Adipocyte (in vitro differentiated cells): ENCODE measurements at regions not wholly inside any gene's neighbourhood (a gene's known extent, or its start where the extent isn't known, plus 50 kb on each side); places are given as distances from the start of the nearest gene placed in this dataset.
"Not testable (repeated sequence)": the region's sequence is repeated elsewhere in the genome, so short reads cannot be mapped to it uniquely, and the experiment has no call there.

Source experiments
- DNase-seq: peaks from one replicate; pipeline ENCODE4 v3.0.0-alpha.2; 2015; ENCODE audit warnings: low read depth
- H3K27me3 ChIP-seq: replicated peaks from 2 replicates; pipeline ENCODE4 v1.7.0; 2013; ENCODE audit warnings: mild to moderate bottlenecking, low read length, moderate library complexity; ENCODE audit not compliant: control insufficient read depth, insufficient read depth
- H3K36me3 ChIP-seq: 2 replicates; pipeline ENCODE4 v1.7.0; 2013; ENCODE audit warnings: low read length, mild to moderate bottlenecking, moderate library complexity; ENCODE audit not compliant: control insufficient read depth, insufficient read depth, severe bottlenecking
- H3K4me1 ChIP-seq: 2 replicates; pipeline ENCODE4 v1.7.0; 2013; ENCODE audit warnings: mild to moderate bottlenecking, low read length, moderate library complexity; ENCODE audit not compliant: control insufficient read depth, insufficient read depth
- H3K4me3 ChIP-seq: 2 replicates; pipeline ENCODE4 v1.7.0; 2013; ENCODE audit warnings: mild to moderate bottlenecking, low read length, moderate library complexity
- H3K9ac ChIP-seq: 2 replicates; pipeline ENCODE4 v1.7.0; 2013; ENCODE audit warnings: mild to moderate bottlenecking, low read length, moderate library complexity
- H3K9me3 ChIP-seq: 2 replicates; pipeline ENCODE4 v1.7.0; 2013; ENCODE audit warnings: mild to moderate bottlenecking, low read length, moderate library complexity; ENCODE audit not compliant: control insufficient read depth

- Histone ChIP-seq H3K27me3 (no peaks in the 10 kb centered on the region), H3K4me1 (no peaks in the 10 kb centered on the region), H3K9ac (no peak overlapping the region), H3K36me3 (no peaks in the 10 kb centered on the region), H3K4me3 (no peak overlapping the region), H3K9me3 (peaks cover 9% of the 10 kb centered on the region)
- no peak for DNase-seq
Measured at GRCh38 chr13:79621902-79622301, 140.9 kb downstream of the NDFIP2 start.

GRCh38 chr13:79621449-79621848 lies 140.5 kb downstream of the NDFIP2 start:
- H3K9ac ChIP-seq: no peak overlapping the region
- H3K36me3 ChIP-seq: no peaks in the 10 kb centered on the region
- H3K4me1 ChIP-seq: no peaks in the 10 kb centered on the region
- H3K4me3 ChIP-seq: no peak overlapping the region
- no peak for DNase-seq
- peaks cover 9% of the 10 kb centered on the region for H3K9me3 ChIP-seq
- H3K27me3 ChIP-seq: no peaks in the 10 kb centered on the region

- no peaks in the 10 kb centered on the region for H3K27me3 ChIP-seq
- H3K36me3 ChIP-seq: no peaks in the 10 kb centered on the region
- H3K9ac ChIP-seq: no peak overlapping the region
- H3K4me1 ChIP-seq: no peaks in the 10 kb centered on the region
- H3K9me3 ChIP-seq: no peaks in the 10 kb centered on the region
- no peak overlapping the region for H3K4me3 ChIP-seq
- no peak for DNase-seq
Measured at GRCh38 chr13:79614250-79614918, 133.4 kb downstream of the NDFIP2 start.

- H3K27me3 ChIP-seq: no peaks in the 10 kb centered on the region
- H3K4me1 ChIP-seq: no peaks in the 10 kb centered on the region
- no peak for DNase-seq
Measured at GRCh38 chr13:79612604-79613003, 131.6 kb downstream of the NDFIP2 start.

GRCh38 chr13:79607895-79608294 lies 126.9 kb downstream of the NDFIP2 start:
- DNase-seq, H3K9ac ChIP-seq, H3K36me3 ChIP-seq, H3K9me3 ChIP-seq, H3K4me3 ChIP-seq, H3K27me3 ChIP-seq: not testable (repeated sequence)
- peaks cover 17% of the 10 kb centered on the region for H3K4me1 ChIP-seq

More at GRCh38 chr13:79612604-79613003, 131.6 kb downstream of the NDFIP2 start:
- Histone ChIP-seq H3K4me3 (no peak overlapping the region), H3K36me3 (no peaks in the 10 kb centered on the region), H3K9ac (no peak overlapping the region), H3K9me3 (no peaks in the 10 kb centered on the region)
